Psoas muscle (tissue), 7 donors: ENCODE measurements at regions not wholly inside any gene's neighbourhood (a gene's known extent, or its start where the extent isn't known, plus 50 kb on each side); places are given as distances from the start of the nearest gene placed in this dataset.

Experiments used
- ATAC-seq, 4 donors: fragments of 200-7000 bp; cut with Tn5 transposase; one replicate each; pipeline ENCODE4 v1.9.1; 2020; ENCODE audit warnings: moderate library complexity in 3 of 4, mild to moderate bottlenecking in 2 of 4
- DNase-seq, 2 donors: peaks; one replicate each; pipeline ENCODE4 v3.0.0-alpha.2; 2020
- H3K27ac ChIP-seq: fragments of 200-600 bp; one replicate; pipeline ENCODE4 v1.8.0; 2022
- H3K27me3 ChIP-seq, 3 donors: fragments of 200-600 bp in 1 of 3; one replicate each; pipeline versions ENCODE4 v1.6.1 to v1.8.0; 2013 to 2022; ENCODE audit warnings: low read length in 2 of 3, mild to moderate bottlenecking in 2 of 3, moderate library complexity in 1 of 3; ENCODE audit not compliant: insufficient read depth in 3 of 3
- H3K36me3 ChIP-seq, 2 donors: fragments of 200-600 bp in 1 of 2; one replicate each; pipeline versions ENCODE4 v1.6.1 to v1.8.0; 2013 to 2022; ENCODE audit warnings: low read depth in 1 of 2, mild to moderate bottlenecking in 1 of 2, moderate library complexity in 1 of 2; ENCODE audit not compliant: insufficient read depth in 1 of 2
- H3K4me1 ChIP-seq: fragments of 200-600 bp; one replicate; pipeline ENCODE4 v1.8.0; 2022
- H3K4me3 ChIP-seq: fragments of 200-600 bp; one replicate; pipeline ENCODE4 v1.8.0; 2022; ENCODE audit warnings: mild to moderate bottlenecking
- H3K9me3 ChIP-seq: fragments of 200-600 bp; one replicate; pipeline ENCODE4 v1.8.0; 2022
- CTCF ChIP-seq: fragments of 200-600 bp; IDR thresholded peaks from one replicate; pipeline ENCODE4 v1.8.0; 2022; ENCODE audit warnings: antibody characterized with exemption
- WGBS, 3 donors: extraction: QIAGEN DNeasy Blood & Tissue Kit; methylation state at CpG; one replicate each; pipeline versions ENCODE4 v1.1.6 to v1.1.7; 2013; 5-methylcytosine and 5-hydroxymethylcytosine counted together
- intact Hi-C, 2 donors: fragments of 100-400 bp; cut with DNase I; formaldehyde crosslinking; loops; one replicate each; pipeline versions ENCODE4 v1.11.0 to v1.14.2; 2022
- donor health status: healthy with polysubstance abuse.
- donor health status: DM: no; HTN: no; CAD: no; lungs with moderate emphysema.
- donor health status: Bipolar disorder and iron deficiency.
- donor health status: healthy.
- donor health status: DM: yes; HTN: yes; CAD: no.
- donor health status: DM: no; HTN: no; CAD: no.
- donor health status: DM: yes; HTN: yes; CAD: no.

GRCh38 chr14:66405158-66405557, 81.0 kb upstream of the CCDC196 start:
- no peak for DNase-seq
- intact Hi-C loops = no loop called here
- H3K36me3 ChIP-seq = no peaks in the 10 kb centered on the region
- ATAC-seq = no peak
- no peak overlapping the region for H3K4me3 ChIP-seq
- TF ChIP-seq CTCF = no peak
- WGBS, 3 donors = 80 to 91% (median 81%) methylated on average over 1 of the region's 1 CpG
- no peaks in the 10 kb centered on the region for H3K9me3 ChIP-seq
- no peak overlapping the region for H3K27ac ChIP-seq
- no peaks in the 10 kb centered on the region for H3K4me1 ChIP-seq
- H3K27me3 ChIP-seq = no peaks in the 10 kb centered on the region

GRCh38 chr14:66413901-66414300, 72.3 kb upstream of the CCDC196 start:
- ATAC-seq (no peak), DNase-seq (no peak)
- Histone ChIP-seq H3K9me3 (no peaks in the 10 kb centered on the region), H3K4me1 (no peaks in the 10 kb centered on the region), H3K27me3 (no peaks in the 10 kb centered on the region), H3K36me3 (no peaks in the 10 kb centered on the region), H3K27ac (no peak overlapping the region), H3K4me3 (no peak overlapping the region)
- no peak for TF ChIP-seq CTCF
- intact Hi-C loops = no loop called here

- no peak for TF ChIP-seq CTCF
- H3K27ac ChIP-seq = no peak overlapping the region
- WGBS, 3 donors = 93 to 95% (median 95%) methylated on average over 1 of the region's 1 CpG
- intact Hi-C loops = no loop called here
- H3K27me3 ChIP-seq = no peaks in the 10 kb centered on the region
- no peaks in the 10 kb centered on the region for H3K36me3 ChIP-seq
- no peak for ATAC-seq
- no peak overlapping the region for H3K4me3 ChIP-seq
- H3K9me3 ChIP-seq = no peaks in the 10 kb centered on the region
- DNase-seq = no peak
- no peaks in the 10 kb centered on the region for H3K4me1 ChIP-seq
Observed at GRCh38 chr14:66414511-66414910, 71.7 kb upstream of the CCDC196 start.

- no peaks in the 10 kb centered on the region for H3K9me3 ChIP-seq
- no peak overlapping the region for H3K4me3 ChIP-seq
- H3K27ac ChIP-seq = no peak overlapping the region
- no peaks in the 10 kb centered on the region for H3K36me3 ChIP-seq
- intact Hi-C loops = no loop called here
- 83 to 90% (median 87%) methylated on average over 2 of the region's 2 CpGs for WGBS, 3 donors
- H3K4me1 ChIP-seq = peaks cover 4% of the 10 kb centered on the region
- no peak for TF ChIP-seq CTCF
- no peak for DNase-seq
- no peak for ATAC-seq
- H3K27me3 ChIP-seq = no peaks in the 10 kb centered on the region
Observed at GRCh38 chr14:66420251-66421006, 65.7 kb upstream of the CCDC196 start.
